HUES48 (cell line): ENCODE measurements at regions not wholly inside any gene's neighbourhood (a gene's known extent, or its start where the extent isn't known, plus 50 kb on each side); places are given as distances from the start of the nearest gene placed in this dataset.
"Not testable (repeated sequence)": the region's sequence is repeated elsewhere in the genome, so short reads cannot be mapped to it uniquely, and the experiment has no call there.

Experiments used
- H3K27ac ChIP-seq: one replicate; pipeline ENCODE4 v1.7.0; 2013; ENCODE audit warnings: low read depth, low read length, inconsistent platforms
- H3K27me3 ChIP-seq: 2 replicates; pipeline ENCODE4 v1.6.1; 2013; ENCODE audit warnings: mild to moderate bottlenecking, low read length; ENCODE audit not compliant: control insufficient read depth, insufficient read depth
- H3K36me3 ChIP-seq: 2 replicates; pipeline ENCODE4 v1.6.1; 2013; ENCODE audit warnings: low read length; ENCODE audit not compliant: control insufficient read depth, insufficient read depth
- H3K4me1 ChIP-seq: 2 replicates; pipeline ENCODE4 v1.6.1; 2013; ENCODE audit warnings: mild to moderate bottlenecking, low read length; ENCODE audit not compliant: control insufficient read depth, insufficient read depth
- H3K4me3 ChIP-seq: 2 replicates; pipeline ENCODE4 v1.5.1; 2013; ENCODE audit warnings: mild to moderate bottlenecking, low read depth, low read length
- H3K9ac ChIP-seq: 2 replicates; pipeline ENCODE4 v1.6.1; 2013; ENCODE audit warnings: mild to moderate bottlenecking, low read depth, low read length, moderate library complexity
- H3K9me3 ChIP-seq: 2 replicates; pipeline ENCODE4 v1.6.1; 2013; ENCODE audit warnings: low read length; ENCODE audit not compliant: control insufficient read depth, insufficient read depth

DNA sequence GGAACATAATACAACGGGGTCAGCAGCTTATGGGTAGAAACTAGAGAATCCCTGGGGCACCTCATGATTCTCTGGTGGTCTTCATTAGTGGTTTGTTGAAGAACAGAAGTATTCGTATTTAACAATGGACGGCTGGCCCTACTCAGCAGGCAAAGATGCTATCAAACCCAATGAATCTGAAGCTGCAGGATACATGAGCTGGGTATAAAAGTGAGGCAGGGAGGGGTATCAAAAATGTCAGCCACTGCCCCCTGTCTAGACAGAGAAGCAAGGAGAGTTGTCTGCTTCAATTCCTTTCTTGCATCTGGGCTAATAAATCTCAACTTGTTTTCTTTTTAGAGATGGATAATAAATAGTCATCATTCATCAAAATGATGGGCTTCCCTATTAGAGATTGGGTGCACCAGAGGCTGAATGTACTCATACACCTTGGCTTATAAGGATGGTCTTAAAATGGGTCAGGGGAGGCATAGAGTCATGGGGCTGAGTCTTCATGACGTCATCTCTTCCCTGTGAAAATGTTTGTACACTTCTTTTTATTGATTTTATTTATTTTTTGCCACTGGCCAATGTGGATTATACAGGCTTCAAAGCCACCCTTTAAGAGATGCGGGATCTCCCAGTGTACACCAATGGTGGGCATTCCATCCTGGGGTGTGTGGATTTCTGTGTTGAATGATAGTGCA lies 259.5 kb downstream of the SHOX start:
- no peaks in the 10 kb centered on the region for H3K36me3 ChIP-seq
- peaks cover 19% of the 10 kb centered on the region for H3K9me3 ChIP-seq
- no peaks in the 10 kb centered on the region for H3K4me1 ChIP-seq

DNA sequence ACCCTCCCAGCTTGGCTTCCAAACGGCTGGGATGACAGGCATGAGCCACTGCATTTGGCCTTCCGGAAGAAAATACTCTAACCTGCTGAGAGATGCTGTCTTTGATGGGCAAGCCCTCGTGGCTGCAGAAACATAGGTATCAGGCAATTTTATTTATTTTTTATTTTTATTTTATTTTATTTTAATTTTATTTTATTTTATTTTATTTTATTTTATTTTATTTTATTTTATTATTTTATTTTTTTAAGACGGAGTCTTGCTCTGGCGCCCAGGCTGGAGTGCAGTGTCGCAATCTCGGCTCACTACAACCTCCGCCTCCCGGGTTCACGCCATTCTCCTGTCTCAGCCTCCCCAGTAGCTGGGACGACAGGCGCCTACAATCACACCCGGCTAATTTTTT lies 257.1 kb downstream of the SHOX start:
- H3K27me3 ChIP-seq, H3K4me1 ChIP-seq, H3K27ac ChIP-seq, H3K4me3 ChIP-seq, H3K36me3 ChIP-seq, H3K9ac ChIP-seq: not testable (repeated sequence)
- peaks cover 16% of the 10 kb centered on the region for H3K9me3 ChIP-seq

More for the DNA sequence above, 259.5 kb downstream of the SHOX start:
- H3K27ac ChIP-seq: no peak overlapping the region
- H3K27me3 ChIP-seq: no peaks in the 10 kb centered on the region
- H3K4me3 ChIP-seq: no peak overlapping the region
- no peak overlapping the region for H3K9ac ChIP-seq

DNA sequence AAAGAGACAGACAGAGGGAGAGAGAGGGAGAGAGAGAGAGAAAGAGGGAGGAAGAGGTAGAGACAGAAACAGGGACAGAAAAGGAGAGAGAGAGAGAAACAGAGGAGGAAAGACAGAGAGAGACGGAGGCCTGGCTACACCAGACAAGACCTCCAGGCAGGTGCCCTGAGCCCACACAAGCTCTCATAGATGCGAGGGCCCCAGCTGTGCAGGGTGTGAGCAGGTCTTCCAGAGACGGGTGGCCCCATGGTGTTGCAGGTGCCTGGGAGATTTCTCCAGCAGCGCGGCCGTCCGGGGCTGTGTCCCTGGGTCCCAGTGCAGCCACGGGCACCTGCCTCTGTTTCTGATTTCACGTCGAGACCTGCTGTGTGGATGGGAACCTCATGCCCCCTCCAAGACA lies 253.0 kb downstream of the SHOX start:
- Histone ChIP-seq H3K4me1 (no peaks in the 10 kb centered on the region), H3K9me3 (no peaks in the 10 kb centered on the region), H3K9ac (no peak overlapping the region), H3K27me3 (no peaks in the 10 kb centered on the region), H3K4me3 (no peak overlapping the region), H3K36me3 (no peaks in the 10 kb centered on the region), H3K27ac (no peak overlapping the region)

DNA sequence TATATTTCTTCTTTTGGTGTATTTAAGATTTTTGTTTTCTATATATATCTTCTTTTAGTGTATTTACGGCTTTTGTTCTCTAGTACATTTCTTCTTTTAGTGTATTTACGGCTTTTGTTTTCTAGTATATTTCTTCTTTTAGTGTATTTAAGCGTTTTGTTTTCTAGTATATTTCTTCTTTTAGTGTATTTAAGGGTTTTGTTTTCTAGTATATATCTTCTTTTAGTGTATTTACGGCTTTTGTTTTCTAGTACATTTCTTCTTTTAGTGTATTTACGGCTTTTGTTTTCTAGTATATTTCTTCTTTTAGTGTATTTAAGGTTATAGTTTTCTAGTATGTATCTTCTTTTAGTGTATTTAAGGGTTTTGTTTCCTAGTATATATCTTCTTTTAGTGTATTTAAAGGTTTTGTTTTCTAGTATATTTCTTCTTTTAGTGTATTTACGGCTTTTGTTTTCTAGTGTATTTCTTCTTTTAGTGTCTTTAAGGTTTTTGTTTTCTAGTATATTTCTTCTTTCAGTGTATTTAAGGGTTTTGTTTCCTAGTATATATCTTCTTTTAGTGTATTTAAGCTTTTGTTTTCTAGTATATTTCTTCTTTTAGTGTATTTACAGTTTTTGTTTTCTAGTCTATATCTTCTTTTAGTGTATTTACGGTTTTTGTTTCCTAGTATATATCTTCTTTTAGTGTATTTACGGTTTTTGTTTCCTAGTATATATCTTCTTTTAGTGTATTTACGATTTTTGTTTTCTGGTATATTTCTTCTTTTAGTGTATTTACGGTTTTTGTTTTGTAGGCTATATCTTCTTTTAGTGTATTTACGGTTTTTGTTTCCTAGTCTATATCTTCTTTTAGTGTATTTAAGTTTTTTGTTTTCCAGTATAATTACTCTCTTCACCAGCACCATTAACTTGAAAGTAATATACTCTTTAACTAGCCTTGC lies 249.4 kb downstream of the SHOX start:
- H3K27ac ChIP-seq, H3K36me3 ChIP-seq, H3K27me3 ChIP-seq, H3K4me1 ChIP-seq, H3K9ac ChIP-seq, H3K9me3 ChIP-seq, H3K4me3 ChIP-seq: not testable (repeated sequence)

DNA sequence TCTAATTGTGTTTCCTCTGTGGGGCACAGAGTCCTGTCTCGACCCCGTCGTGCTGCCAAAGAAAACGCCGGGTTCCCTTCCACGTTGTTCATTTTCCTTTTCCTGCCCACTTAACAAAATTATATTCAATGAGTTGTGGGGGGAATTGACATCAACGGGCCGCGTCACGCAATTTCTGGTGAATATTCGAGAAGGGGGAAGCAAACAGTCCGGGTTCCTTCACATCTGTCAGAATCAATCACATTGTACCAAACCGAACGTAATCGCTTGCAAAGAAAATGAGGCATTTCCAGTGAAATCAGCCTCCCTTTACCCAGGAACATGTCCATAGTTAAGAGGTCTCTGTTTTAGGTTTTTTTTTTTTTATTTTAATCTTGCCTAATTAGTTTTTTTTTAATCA lies 243.5 kb downstream of the SHOX start:
- Histone ChIP-seq H3K36me3 (no peaks in the 10 kb centered on the region), H3K9ac (no peak overlapping the region), H3K27me3 (no peaks in the 10 kb centered on the region), H3K4me3 (no peak overlapping the region), H3K9me3 (no peaks in the 10 kb centered on the region), H3K27ac (no peak overlapping the region), H3K4me1 (no peaks in the 10 kb centered on the region)

DNA sequence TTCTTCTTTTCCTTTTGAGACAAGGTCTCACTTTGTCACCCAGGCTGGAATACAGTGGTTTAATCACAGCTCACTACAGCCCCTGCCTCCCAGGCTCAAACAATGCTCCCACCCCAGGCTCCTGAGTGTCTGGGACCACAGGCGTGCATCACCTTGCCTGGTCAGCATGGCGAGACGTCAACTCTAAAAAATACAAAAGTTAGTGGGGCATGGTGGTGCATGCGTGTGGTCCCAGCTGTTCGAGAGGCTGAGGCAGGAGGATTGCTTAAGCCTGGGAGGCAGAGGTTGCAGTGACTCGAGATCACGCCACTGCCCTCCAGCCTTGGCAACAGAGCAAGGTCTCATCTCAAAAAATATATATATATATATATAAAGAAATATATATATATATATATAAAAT lies 242.4 kb downstream of the SHOX start:
- no peaks in the 10 kb centered on the region for H3K4me1 ChIP-seq

DNA sequence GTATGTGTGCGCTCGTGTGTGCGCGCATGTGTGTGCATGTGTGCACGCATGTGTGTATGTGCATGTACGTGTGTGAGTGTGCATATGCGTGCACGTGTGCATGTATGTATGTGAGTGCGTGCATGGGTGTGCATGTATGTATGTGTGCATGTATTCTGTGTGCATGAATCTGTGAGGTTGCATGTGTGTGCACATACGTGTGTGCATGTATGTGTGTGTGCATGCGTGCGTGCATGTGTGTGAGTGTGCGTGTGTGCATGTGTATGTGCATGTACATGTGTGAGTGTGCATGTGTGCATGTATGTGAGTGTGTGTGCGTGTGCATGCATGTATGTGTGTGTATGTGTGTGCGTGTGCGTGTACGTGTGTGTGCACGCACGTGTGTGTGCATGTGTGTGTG lies 241.5 kb downstream of the SHOX start:
- H3K27me3 ChIP-seq: no peaks in the 10 kb centered on the region
- no peaks in the 10 kb centered on the region for H3K36me3 ChIP-seq
- no peaks in the 10 kb centered on the region for H3K9me3 ChIP-seq
- no peak overlapping the region for H3K9ac ChIP-seq
- no peaks in the 10 kb centered on the region for H3K4me1 ChIP-seq
- H3K4me3 ChIP-seq: no peak overlapping the region
- H3K27ac ChIP-seq: no peak overlapping the region

More for the DNA sequence above, 242.4 kb downstream of the SHOX start:
- Histone ChIP-seq H3K27me3 (no peaks in the 10 kb centered on the region), H3K9ac (no peak overlapping the region), H3K4me3 (no peak overlapping the region), H3K27ac (no peak overlapping the region), H3K36me3 (no peaks in the 10 kb centered on the region), H3K9me3 (no peaks in the 10 kb centered on the region)

DNA sequence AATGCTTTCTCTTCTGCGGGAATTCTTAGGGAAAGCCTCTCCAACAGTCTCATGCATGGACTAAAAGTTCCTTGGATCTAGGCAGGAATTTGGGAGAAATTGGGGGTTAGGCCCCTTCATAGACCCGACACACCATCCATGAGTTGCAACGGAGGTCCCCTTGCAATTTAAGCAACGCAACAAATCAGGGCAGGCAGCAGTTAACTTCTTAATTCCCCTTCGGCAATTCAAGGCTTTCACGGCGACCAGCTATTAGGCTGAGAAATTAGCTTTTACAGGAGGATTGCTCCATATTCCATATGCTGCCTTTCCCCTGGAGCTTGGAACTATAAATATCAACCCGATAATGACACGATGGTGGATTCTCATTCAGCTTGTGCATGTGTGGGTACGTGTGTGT lies 241.0 kb downstream of the SHOX start:
- H3K27me3 ChIP-seq: no peaks in the 10 kb centered on the region
- no peaks in the 10 kb centered on the region for H3K4me1 ChIP-seq
- no peak overlapping the region for H3K27ac ChIP-seq
- no peak overlapping the region for H3K4me3 ChIP-seq
- H3K9ac ChIP-seq: no peak overlapping the region
- no peaks in the 10 kb centered on the region for H3K9me3 ChIP-seq
- no peaks in the 10 kb centered on the region for H3K36me3 ChIP-seq

DNA sequence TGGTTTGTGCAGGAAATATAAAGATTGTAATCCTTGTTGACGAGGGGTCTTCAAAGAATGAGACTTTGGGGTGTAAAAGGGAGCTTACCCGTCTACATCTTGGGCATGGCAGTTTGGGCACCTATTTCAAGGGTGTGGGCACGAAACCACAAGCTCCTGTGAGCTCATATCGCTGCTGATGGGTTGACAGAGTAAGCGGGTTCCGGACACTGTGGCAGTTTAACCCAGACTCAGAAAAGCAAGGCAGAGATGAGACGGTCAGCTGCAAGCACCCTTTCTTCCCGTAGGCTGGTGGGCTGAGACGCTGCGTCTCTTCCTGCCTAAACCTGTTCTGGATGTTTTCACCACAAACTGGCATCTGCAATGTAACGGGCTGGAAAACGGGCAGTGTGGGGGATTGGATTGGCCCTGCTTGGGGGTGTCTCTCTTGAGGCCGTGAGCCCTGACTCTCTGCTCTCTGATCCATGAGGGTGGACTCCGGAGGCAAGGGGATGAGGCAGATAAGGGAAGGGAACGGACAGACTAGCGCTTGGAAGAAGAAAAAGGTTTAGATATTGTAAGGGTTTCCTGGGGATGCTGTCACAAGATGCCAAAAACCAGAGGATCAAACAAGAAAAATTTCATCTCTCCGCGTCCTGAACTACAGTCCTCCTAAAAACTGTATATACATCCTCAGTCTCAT lies 237.5 kb downstream of the SHOX start:
- H3K9me3 ChIP-seq: no peaks in the 10 kb centered on the region
- H3K27me3 ChIP-seq: no peaks in the 10 kb centered on the region
- H3K36me3 ChIP-seq: no peaks in the 10 kb centered on the region
- no peaks in the 10 kb centered on the region for H3K4me1 ChIP-seq
- no peak overlapping the region for H3K27ac ChIP-seq
- no peak overlapping the region for H3K9ac ChIP-seq
- no peak overlapping the region for H3K4me3 ChIP-seq

DNA sequence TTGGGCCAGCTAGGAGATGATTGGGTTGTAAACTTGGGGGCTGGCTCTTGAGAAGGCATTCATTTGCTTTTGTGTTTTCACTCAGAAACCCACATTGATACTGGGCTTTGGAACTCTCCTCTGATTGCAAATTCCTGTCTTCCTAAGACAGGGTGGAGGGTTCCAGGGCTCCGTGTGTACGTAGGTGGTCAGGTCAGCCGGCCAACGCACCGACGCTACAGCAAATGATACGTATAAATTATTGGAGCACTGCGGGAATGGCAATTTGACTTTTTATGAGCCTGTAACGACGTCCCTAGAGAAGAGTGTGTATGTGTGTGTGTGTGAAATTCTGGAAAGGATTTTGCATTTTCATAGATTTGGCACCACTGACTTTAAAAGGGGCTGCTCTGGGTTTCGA lies 236.9 kb downstream of the SHOX start:
- H3K36me3 ChIP-seq: no peaks in the 10 kb centered on the region
- H3K9ac ChIP-seq: no peak overlapping the region
- H3K4me3 ChIP-seq: no peak overlapping the region
- no peaks in the 10 kb centered on the region for H3K4me1 ChIP-seq
- no peak overlapping the region for H3K27ac ChIP-seq
- H3K27me3 ChIP-seq: no peaks in the 10 kb centered on the region
- no peaks in the 10 kb centered on the region for H3K9me3 ChIP-seq
